ENCODE measurements at regions not wholly inside any gene's neighbourhood (a gene's known extent, or its start where the extent isn't known, plus 50 kb on each side); places are given as distances from the start of the nearest gene placed in this dataset.

GRCh38 chr2:193687195-193687594, 1492.5 kb upstream of the TMEFF2 start:
- TF ChIP-seq CTCF (IDR thresholded peaks at IDR 0.05) (no peak), ZFX (IDR thresholded peaks at IDR 0.05; ENCODE audit: borderline replicate concordance) (no peak)

All from 22Rv1 (cell line).